IPS-15b (cell line): ENCODE measurements at regions not wholly inside any gene's neighbourhood (a gene's known extent, or its start where the extent isn't known, plus 50 kb on each side); places are given as distances from the start of the nearest gene placed in this dataset.

Experiments used
- H3K27me3 ChIP-seq: one replicate; pipeline ENCODE4 v1.6.1; 2013; ENCODE audit warnings: low read length; ENCODE audit not compliant: control insufficient read depth, insufficient read depth
- H3K36me3 ChIP-seq: one replicate; pipeline ENCODE4 v1.6.1; 2013; ENCODE audit warnings: low read length; ENCODE audit not compliant: control insufficient read depth, insufficient read depth
- H3K4me1 ChIP-seq: one replicate; pipeline ENCODE4 v1.6.1; 2013; ENCODE audit warnings: mild to moderate bottlenecking, low read length; ENCODE audit not compliant: control insufficient read depth, insufficient read depth
- H3K4me3 ChIP-seq: one replicate; pipeline ENCODE4 v1.5.1; 2013; ENCODE audit warnings: low read depth, low read length
- H3K9ac ChIP-seq: one replicate; pipeline ENCODE4 v1.6.1; 2013; ENCODE audit warnings: low read depth, mild to moderate bottlenecking, low read length
- H3K9me3 ChIP-seq: one replicate; pipeline ENCODE4 v1.6.1; 2013; ENCODE audit warnings: mild to moderate bottlenecking, low read length; ENCODE audit not compliant: control insufficient read depth, insufficient read depth

DNA sequence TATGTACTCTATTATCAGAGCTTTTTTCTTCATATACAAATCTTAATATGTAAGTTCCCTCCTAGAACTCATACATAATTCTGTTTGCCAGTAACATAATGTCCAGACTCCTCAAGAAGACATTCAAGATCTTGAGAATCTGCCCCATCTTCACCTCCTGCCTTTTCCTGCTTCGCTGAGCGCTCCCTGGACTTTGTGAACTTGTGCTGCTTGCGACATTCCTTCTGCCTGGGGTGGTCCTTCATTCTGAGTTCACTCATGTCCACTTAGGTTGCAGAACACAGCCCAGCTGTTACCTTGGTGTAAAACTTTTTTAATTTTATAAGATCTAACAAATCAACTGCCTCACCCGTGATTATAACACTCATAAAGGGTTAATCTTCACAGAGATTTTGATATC lies 478.5 kb upstream of the EPHA3 start:
- no peaks in the 10 kb centered on the region for H3K9me3 ChIP-seq
- no peak overlapping the region for H3K9ac ChIP-seq
- no peaks in the 10 kb centered on the region for H3K27me3 ChIP-seq
- no peaks in the 10 kb centered on the region for H3K36me3 ChIP-seq
- no peak overlapping the region for H3K4me3 ChIP-seq
- H3K4me1 ChIP-seq: no peaks in the 10 kb centered on the region

DNA sequence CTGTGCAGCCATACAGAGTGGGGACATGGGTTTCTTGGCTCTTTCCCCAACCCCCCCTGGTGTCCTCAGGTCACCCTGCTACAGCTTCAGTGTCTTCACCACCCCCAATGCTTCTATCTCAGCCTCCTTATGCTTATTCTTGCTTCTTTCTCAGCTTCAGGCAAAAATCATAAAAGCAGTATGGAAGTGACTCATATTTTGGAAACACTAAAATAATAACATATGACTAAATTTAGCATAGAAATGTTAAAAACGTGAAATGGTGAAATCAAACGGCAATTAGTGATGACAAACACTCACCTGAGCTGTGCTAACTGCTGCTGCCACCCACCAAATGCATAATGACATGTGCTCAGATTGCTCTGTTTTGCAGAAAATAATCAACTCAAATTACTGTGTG lies 475.2 kb upstream of the EPHA3 start:
- H3K36me3 ChIP-seq: no peaks in the 10 kb centered on the region
- H3K9me3 ChIP-seq: no peaks in the 10 kb centered on the region
- no peaks in the 10 kb centered on the region for H3K4me1 ChIP-seq
- H3K4me3 ChIP-seq: no peak overlapping the region
- H3K27me3 ChIP-seq: no peaks in the 10 kb centered on the region
- no peak overlapping the region for H3K9ac ChIP-seq

DNA sequence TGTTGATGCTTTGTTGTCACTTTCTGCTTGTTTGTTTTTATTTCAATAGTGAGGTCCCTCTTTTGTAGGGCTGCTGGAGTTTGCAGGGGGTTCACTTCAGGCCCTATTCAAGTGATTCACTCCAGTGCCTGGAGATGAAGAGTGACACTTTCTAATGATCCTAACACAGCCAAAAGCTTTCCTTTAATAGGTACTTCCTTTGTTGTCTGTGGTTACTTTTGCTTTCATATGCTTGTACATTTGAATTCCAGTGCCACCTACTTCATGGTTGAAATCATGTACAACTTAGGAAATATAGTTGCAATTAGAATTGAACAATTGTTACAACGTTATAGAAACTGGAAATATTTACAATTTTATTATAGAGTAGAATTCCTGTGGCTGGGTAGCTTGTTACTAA lies 466.8 kb upstream of the EPHA3 start:
- Histone ChIP-seq H3K27me3 (no peaks in the 10 kb centered on the region), H3K4me1 (no peaks in the 10 kb centered on the region), H3K36me3 (no peaks in the 10 kb centered on the region), H3K4me3 (no peak overlapping the region), H3K9ac (no peak overlapping the region), H3K9me3 (no peaks in the 10 kb centered on the region)

- no peaks in the 10 kb centered on the region for H3K36me3 ChIP-seq
- no peak overlapping the region for H3K9ac ChIP-seq
- no peak overlapping the region for H3K4me3 ChIP-seq
- no peaks in the 10 kb centered on the region for H3K9me3 ChIP-seq
- no peaks in the 10 kb centered on the region for H3K27me3 ChIP-seq
- H3K4me1 ChIP-seq: no peaks in the 10 kb centered on the region
Observed at GRCh38 chr3:88641033-88641604, 466.3 kb upstream of the EPHA3 start.

GRCh38 chr3:88657459-88657858 lies 450.0 kb upstream of the EPHA3 start:
- Histone ChIP-seq H3K4me3 (no peak overlapping the region), H3K36me3 (no peaks in the 10 kb centered on the region), H3K27me3 (no peaks in the 10 kb centered on the region), H3K9ac (no peak overlapping the region), H3K9me3 (no peaks in the 10 kb centered on the region), H3K4me1 (no peaks in the 10 kb centered on the region)

- no peak overlapping the region for H3K9ac ChIP-seq
- no peaks in the 10 kb centered on the region for H3K9me3 ChIP-seq
- H3K27me3 ChIP-seq: no peaks in the 10 kb centered on the region
- H3K36me3 ChIP-seq: no peaks in the 10 kb centered on the region
- H3K4me3 ChIP-seq: no peak overlapping the region
- no peaks in the 10 kb centered on the region for H3K4me1 ChIP-seq
Observed at GRCh38 chr3:88661433-88661824, 446.0 kb upstream of the EPHA3 start.

DNA sequence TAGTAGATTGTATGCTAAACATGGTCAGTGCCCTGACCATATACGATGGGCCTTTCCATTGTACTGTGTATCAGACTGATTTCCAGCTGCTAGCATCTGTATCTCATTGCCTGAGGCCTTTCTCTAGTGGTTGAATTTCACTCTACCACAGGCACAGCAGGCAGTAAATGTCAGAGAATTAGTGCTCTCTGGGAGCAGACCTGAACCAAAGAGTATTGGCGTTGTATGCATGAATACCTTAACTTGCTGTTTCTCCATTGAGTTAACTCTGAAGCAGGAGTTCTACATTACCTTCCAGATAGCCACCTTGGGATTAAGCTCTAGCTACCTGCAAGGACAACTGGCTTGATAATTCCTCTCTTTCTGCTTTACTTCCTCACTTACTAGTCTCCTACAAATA lies 439.2 kb upstream of the EPHA3 start:
- Histone ChIP-seq H3K36me3 (no peaks in the 10 kb centered on the region), H3K4me1 (peaks cover 2% of the 10 kb centered on the region), H3K27me3 (no peaks in the 10 kb centered on the region), H3K9me3 (no peaks in the 10 kb centered on the region), H3K9ac (no peak overlapping the region), H3K4me3 (no peak overlapping the region)

DNA sequence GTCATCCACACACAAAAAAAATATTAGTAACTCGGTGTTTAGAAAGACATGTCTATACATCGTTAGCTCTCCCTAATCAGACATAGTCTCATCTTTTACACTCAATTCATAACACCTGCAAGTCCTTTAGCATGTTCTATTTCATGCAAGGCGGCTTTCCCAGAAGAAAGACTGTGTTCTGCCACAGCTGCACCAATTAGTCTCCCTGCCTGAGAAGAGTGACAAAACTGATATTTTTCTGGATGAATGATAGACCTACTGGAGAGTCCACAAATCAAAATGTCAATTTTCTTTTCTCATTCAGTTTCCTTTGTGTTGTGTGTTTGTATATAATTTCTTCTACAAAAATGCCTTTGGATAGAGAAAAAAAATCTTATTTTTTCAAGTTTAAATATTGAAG lies 435.8 kb upstream of the EPHA3 start:
- Histone ChIP-seq H3K9ac (no peak overlapping the region), H3K4me3 (no peak overlapping the region), H3K36me3 (no peaks in the 10 kb centered on the region), H3K9me3 (no peaks in the 10 kb centered on the region), H3K4me1 (peaks cover 2% of the 10 kb centered on the region), H3K27me3 (no peaks in the 10 kb centered on the region)

DNA sequence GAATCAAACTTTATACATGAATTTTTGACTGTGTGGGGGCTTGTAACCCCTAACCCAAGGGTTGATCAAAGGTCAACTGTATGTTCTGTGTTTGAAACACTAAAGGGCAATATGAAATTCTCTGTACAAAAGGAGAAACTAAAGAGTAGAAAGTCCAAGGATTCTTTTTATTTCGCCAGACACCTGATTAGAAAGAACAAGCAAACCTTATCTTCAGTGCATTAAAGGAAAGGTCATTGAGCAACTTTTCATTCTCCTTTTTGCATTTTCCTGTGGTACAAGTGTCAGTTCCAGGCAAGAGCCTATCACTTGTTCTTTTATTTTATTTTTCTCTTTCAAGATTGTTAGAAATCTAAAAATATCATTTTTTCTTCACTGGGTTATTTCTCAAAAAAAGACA lies 430.1 kb upstream of the EPHA3 start:
- Histone ChIP-seq H3K27me3 (no peaks in the 10 kb centered on the region), H3K9me3 (no peaks in the 10 kb centered on the region), H3K4me1 (peaks cover 3% of the 10 kb centered on the region), H3K9ac (no peak overlapping the region), H3K36me3 (no peaks in the 10 kb centered on the region), H3K4me3 (no peak overlapping the region)

DNA sequence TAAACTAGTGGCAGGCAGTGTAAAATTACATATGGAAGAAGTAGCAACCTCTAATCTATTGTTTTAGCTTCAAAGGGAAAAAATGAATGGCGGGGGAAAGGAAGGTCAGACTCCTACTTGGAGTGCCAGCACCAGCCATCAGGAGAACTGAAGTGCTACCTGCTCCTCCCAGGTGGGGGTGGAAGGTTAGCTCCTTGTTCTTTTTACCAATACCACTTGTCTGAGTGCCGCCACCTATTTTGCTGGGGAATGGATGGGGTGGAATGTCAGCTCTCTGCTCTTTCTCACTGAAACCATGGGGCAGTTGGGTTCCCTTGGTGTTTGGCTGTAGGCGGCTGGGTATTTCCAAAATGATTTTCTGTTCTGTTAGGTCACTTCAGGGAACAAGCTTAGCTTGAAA lies 428.7 kb upstream of the EPHA3 start:
- no peak overlapping the region for H3K4me3 ChIP-seq
- no peaks in the 10 kb centered on the region for H3K9me3 ChIP-seq
- H3K4me1 ChIP-seq: peaks cover 3% of the 10 kb centered on the region
- H3K27me3 ChIP-seq: no peaks in the 10 kb centered on the region
- H3K36me3 ChIP-seq: no peaks in the 10 kb centered on the region
- no peak overlapping the region for H3K9ac ChIP-seq

GRCh38 chr3:88690287-88690686 lies 417.1 kb upstream of the EPHA3 start:
- Histone ChIP-seq H3K27me3 (no peaks in the 10 kb centered on the region), H3K9me3 (no peaks in the 10 kb centered on the region), H3K4me1 (no peaks in the 10 kb centered on the region), H3K4me3 (no peak overlapping the region), H3K9ac (no peak overlapping the region), H3K36me3 (no peaks in the 10 kb centered on the region)

DNA sequence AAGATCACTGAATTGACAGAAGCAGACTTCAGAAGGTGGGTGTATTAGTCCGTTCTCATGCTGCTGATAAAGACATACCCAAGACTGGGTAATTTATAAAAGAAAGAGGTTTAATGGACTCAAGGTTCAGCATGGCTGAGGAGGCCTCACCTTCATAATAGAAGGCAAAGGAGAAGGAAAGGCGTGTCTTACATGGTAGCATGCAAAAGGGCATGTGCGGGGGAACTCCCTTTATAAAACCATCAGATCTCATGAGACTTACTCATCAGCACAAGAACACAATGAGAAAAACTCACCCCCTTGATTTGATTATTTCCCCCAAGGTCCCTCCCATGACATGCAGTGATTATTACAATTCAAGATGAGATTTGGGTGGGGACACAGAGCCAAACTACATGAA lies 416.3 kb upstream of the EPHA3 start:
- no peaks in the 10 kb centered on the region for H3K4me1 ChIP-seq
- no peak overlapping the region for H3K4me3 ChIP-seq
- H3K9ac ChIP-seq: no peak overlapping the region
- no peaks in the 10 kb centered on the region for H3K9me3 ChIP-seq
- no peaks in the 10 kb centered on the region for H3K36me3 ChIP-seq
- H3K27me3 ChIP-seq: no peaks in the 10 kb centered on the region
